ENCODE measurements at regions not wholly inside any gene's neighbourhood (a gene's known extent, or its start where the extent isn't known, plus 50 kb on each side); places are given as distances from the start of the nearest gene placed in this dataset.

GRCh38 chr2:16509042-16509441 is 156.6 kb downstream of the CYRIA start:
- TF ChIP-seq CTCF (IDR thresholded peaks at IDR 0.05; ENCODE audit: low read length): no peak
- TF ChIP-seq EZH2 (IDR thresholded peaks at IDR 0.05; ENCODE audit: borderline replicate concordance, low read length): no peak
